CD4-positive, CD25-positive, alpha-beta regulatory T cell (primary cell): ENCODE measurements at regions not wholly inside any gene's neighbourhood (a gene's known extent, or its start where the extent isn't known, plus 50 kb on each side); places are given as distances from the start of the nearest gene placed in this dataset.

Source experiments
- ATAC-seq, 2 donors: fragments of 150-1000 bp; cut with Tn5 transposase; one replicate each; pipeline ENCODE4 v1.10.0; 2021; ENCODE audit warnings: low read depth in 2 of 2, moderate number of reproducible peaks in 2 of 2, moderate library complexity in 1 of 2
- DNase-seq, 3 donors: peaks; one replicate each; pipeline versions ENCODE4 v3.0.0 to v3.0.0-alpha.2; 2012 to 2022; ENCODE audit warnings: mixed read lengths in 1 of 3
- H3K27ac ChIP-seq: one replicate; pipeline ENCODE4 v1.7.0; 2013; ENCODE audit warnings: mild to moderate bottlenecking, low read length; ENCODE audit not compliant: insufficient read depth, poor library complexity, severe bottlenecking
- H3K27me3 ChIP-seq: one replicate; pipeline ENCODE4 v1.7.0; 2013; ENCODE audit warnings: low read length; ENCODE audit not compliant: control insufficient read depth, insufficient read depth
- H3K36me3 ChIP-seq: one replicate; pipeline ENCODE4 v1.7.0; 2013; ENCODE audit warnings: mild to moderate bottlenecking, low read length, moderate library complexity; ENCODE audit not compliant: control insufficient read depth, insufficient read depth
- H3K4me1 ChIP-seq: 2 replicates; pipeline ENCODE4 v1.7.0; 2013; ENCODE audit warnings: mild to moderate bottlenecking, low read length; ENCODE audit not compliant: insufficient read depth, control insufficient read depth, poor library complexity, severe bottlenecking
- H3K4me3 ChIP-seq: one replicate; pipeline ENCODE4 v1.7.0; 2013; ENCODE audit warnings: low read depth, mild to moderate bottlenecking, low read length, moderate library complexity
- H3K9me3 ChIP-seq, 2 experiments: 1 replicate in 1 of 2; 2 replicates in 1 of 2; pipeline ENCODE4 v1.7.0; 2013; ENCODE audit warnings: low read length in 2 of 2, mild to moderate bottlenecking in 1 of 2, moderate library complexity in 1 of 2; ENCODE audit not compliant: control insufficient read depth in 2 of 2
- H3K27ac Mint-ChIP-seq, 3 donors: one replicate each; pipeline ENCODE4 v1.8.0; 2020 to 2022; ENCODE audit warnings: mild to moderate bottlenecking in 3 of 3, mixed read lengths in 3 of 3, moderate library complexity in 2 of 3
- H3K27me3 Mint-ChIP-seq: one replicate; pipeline ENCODE4 v1.8.0; 2022; ENCODE audit warnings: mild to moderate bottlenecking, mixed read lengths
- H3K36me3 Mint-ChIP-seq: one replicate; pipeline ENCODE4 v1.8.0; 2020; ENCODE audit warnings: mixed read lengths
- H3K4me1 Mint-ChIP-seq, 4 donors: one replicate each; pipeline ENCODE4 v1.8.0; 2020 to 2022; ENCODE audit warnings: mixed read lengths in 4 of 4, mild to moderate bottlenecking in 1 of 4
- H3K4me3 Mint-ChIP-seq, 4 donors: one replicate each; pipeline ENCODE4 v1.8.0; 2020 to 2022; ENCODE audit warnings: mild to moderate bottlenecking in 4 of 4, mixed read lengths in 4 of 4, moderate library complexity in 3 of 4
- H3K9me3 Mint-ChIP-seq, 7 donors: one replicate each; pipeline ENCODE4 v1.8.0; 2020 to 2022; ENCODE audit warnings: mixed read lengths in 7 of 7, mild to moderate bottlenecking in 3 of 7, moderate library complexity in 2 of 7

- Histone ChIP-seq H3K27me3 (no peaks in the 10 kb centered on the region), H3K9me3 (no peaks in the 10 kb centered on the region), H3K4me3 (no peak overlapping the region), H3K36me3 (no peaks in the 10 kb centered on the region), H3K4me1 (no peaks in the 10 kb centered on the region), H3K27ac (no peak overlapping the region)
- Mint-ChIP-seq H3K27ac (no peak overlapping the region), H3K36me3 (no peaks in the 10 kb centered on the region), H3K4me1 (no peaks in the 10 kb centered on the region), H3K4me3 (no peak overlapping the region), H3K27me3 (no peaks in the 10 kb centered on the region), H3K9me3 (peaks cover 0 to 5% (median 0%) of the 10 kb centered on the region in 7 donors)
- DNase-seq (no peak), ATAC-seq (no peak)
Measured at GRCh38 chr2:104745846-104746245, 108.1 kb upstream of the POU3F3 start.

GRCh38 chr2:104746299-104746698 lies 107.6 kb upstream of the POU3F3 start:
- Mint-ChIP-seq H3K27ac (no peak overlapping the region), H3K4me1 (no peaks in the 10 kb centered on the region), H3K9me3 (peaks cover 0 to 5% (median 0%) of the 10 kb centered on the region in 7 donors), H3K36me3 (no peaks in the 10 kb centered on the region), H3K4me3 (no peak overlapping the region), H3K27me3 (no peaks in the 10 kb centered on the region)
- Histone ChIP-seq H3K4me3 (no peak overlapping the region), H3K27me3 (no peaks in the 10 kb centered on the region), H3K36me3 (no peaks in the 10 kb centered on the region), H3K9me3 (no peaks in the 10 kb centered on the region), H3K27ac (no peak overlapping the region), H3K4me1 (no peaks in the 10 kb centered on the region)
- DNase-seq, result no peak
- no peak for ATAC-seq

- Histone ChIP-seq H3K4me3 (no peak overlapping the region), H3K36me3 (no peaks in the 10 kb centered on the region), H3K4me1 (no peaks in the 10 kb centered on the region), H3K9me3 (no peaks in the 10 kb centered on the region), H3K27me3 (no peaks in the 10 kb centered on the region), H3K27ac (no peak overlapping the region)
- Mint-ChIP-seq H3K4me3 (no peak overlapping the region), H3K4me1 (no peaks in the 10 kb centered on the region), H3K27me3 (no peaks in the 10 kb centered on the region), H3K27ac (no peak overlapping the region), H3K36me3 (no peaks in the 10 kb centered on the region), H3K9me3 (peaks cover 0 to 6% (median 0%) of the 10 kb centered on the region in 7 donors)
- DNase-seq, result no peak
- ATAC-seq, result no peak
Measured at GRCh38 chr2:104746858-104747257, 107.1 kb upstream of the POU3F3 start.

GRCh38 chr2:104749856-104750460 lies 104.0 kb upstream of the POU3F3 start:
- ATAC-seq, result no peak
- H3K27ac Mint-ChIP-seq, result no peak overlapping the region
- H3K27me3 ChIP-seq, result no peaks in the 10 kb centered on the region
- no peak for DNase-seq
- H3K4me3 ChIP-seq, result no peak overlapping the region
- H3K4me1 Mint-ChIP-seq, result no peaks in the 10 kb centered on the region
- no peak overlapping the region for H3K4me3 Mint-ChIP-seq
- peaks cover 0 to 7% (median 0%) of the 10 kb centered on the region in 7 donors for H3K9me3 Mint-ChIP-seq
- H3K9me3 ChIP-seq, result no peaks in the 10 kb centered on the region
- H3K27me3 Mint-ChIP-seq, result no peaks in the 10 kb centered on the region
- no peaks in the 10 kb centered on the region for H3K4me1 ChIP-seq
- no peaks in the 10 kb centered on the region for H3K36me3 Mint-ChIP-seq
- no peak overlapping the region for H3K27ac ChIP-seq
- no peaks in the 10 kb centered on the region for H3K36me3 ChIP-seq

GRCh38 chr2:104752504-104752903 lies 101.4 kb upstream of the POU3F3 start:
- DNase-seq, result no peak
- no peak for ATAC-seq
- H3K36me3 Mint-ChIP-seq, result no peaks in the 10 kb centered on the region
- Histone ChIP-seq H3K4me3 (no peak overlapping the region), H3K27ac (no peak overlapping the region), H3K9me3 (no peaks in the 10 kb centered on the region), H3K27me3 (no peaks in the 10 kb centered on the region), H3K4me1 (no peaks in the 10 kb centered on the region), H3K36me3 (no peaks in the 10 kb centered on the region)
- H3K27me3 Mint-ChIP-seq, result no peaks in the 10 kb centered on the region
- no peak overlapping the region for H3K4me3 Mint-ChIP-seq
- no peak overlapping the region for H3K27ac Mint-ChIP-seq
- no peaks in the 10 kb centered on the region for H3K4me1 Mint-ChIP-seq
- peaks cover 0 to 7% (median 0%) of the 10 kb centered on the region in 7 donors for H3K9me3 Mint-ChIP-seq

- peaks cover 0 to 2% (median 0%) of the 10 kb centered on the region in 7 donors for H3K9me3 Mint-ChIP-seq
- H3K36me3 ChIP-seq, result no peaks in the 10 kb centered on the region
- no peaks in the 10 kb centered on the region for H3K27me3 ChIP-seq
- H3K4me1 Mint-ChIP-seq, result no peaks in the 10 kb centered on the region
- no peaks in the 10 kb centered on the region for H3K9me3 ChIP-seq
- no peak for ATAC-seq
- H3K27ac Mint-ChIP-seq, result no peak overlapping the region
- no peak for DNase-seq
- H3K27me3 Mint-ChIP-seq, result no peaks in the 10 kb centered on the region
- H3K27ac ChIP-seq, result no peak overlapping the region
- no peak overlapping the region for H3K4me3 ChIP-seq
- H3K4me3 Mint-ChIP-seq, result no peak overlapping the region
- H3K36me3 Mint-ChIP-seq, result no peaks in the 10 kb centered on the region
- no peaks in the 10 kb centered on the region for H3K4me1 ChIP-seq
Measured at GRCh38 chr2:104755026-104755878, 98.7 kb upstream of the POU3F3 start.

GRCh38 chr2:104756118-104756517 lies 97.8 kb upstream of the POU3F3 start:
- DNase-seq (no peak), ATAC-seq (no peak)
- Mint-ChIP-seq H3K36me3 (no peaks in the 10 kb centered on the region), H3K9me3 (peaks cover 0 to 2% (median 0%) of the 10 kb centered on the region in 7 donors), H3K27ac (no peak overlapping the region), H3K4me3 (no peak overlapping the region), H3K4me1 (no peaks in the 10 kb centered on the region), H3K27me3 (no peaks in the 10 kb centered on the region)
- Histone ChIP-seq H3K27ac (no peak overlapping the region), H3K36me3 (no peaks in the 10 kb centered on the region), H3K9me3 (no peaks in the 10 kb centered on the region), H3K4me1 (no peaks in the 10 kb centered on the region), H3K4me3 (no peak overlapping the region), H3K27me3 (no peaks in the 10 kb centered on the region)

- Histone ChIP-seq H3K27ac (no peak overlapping the region), H3K27me3 (no peaks in the 10 kb centered on the region), H3K4me3 (no peak overlapping the region), H3K9me3 (no peaks in the 10 kb centered on the region), H3K4me1 (no peaks in the 10 kb centered on the region), H3K36me3 (no peaks in the 10 kb centered on the region)
- no peak overlapping the region for H3K4me3 Mint-ChIP-seq
- no peaks in the 10 kb centered on the region for H3K4me1 Mint-ChIP-seq
- no peaks in the 10 kb centered on the region for H3K36me3 Mint-ChIP-seq
- DNase-seq, result no peak
- no peak for ATAC-seq
- H3K27ac Mint-ChIP-seq, result no peak overlapping the region
- no peaks in the 10 kb centered on the region for H3K27me3 Mint-ChIP-seq
- H3K9me3 Mint-ChIP-seq, result no peaks in the 10 kb centered on the region
Measured at GRCh38 chr2:104757056-104757455, 96.9 kb upstream of the POU3F3 start.
